HEK293T (cell line): ENCODE measurements at regions not wholly inside any gene's neighbourhood (a gene's known extent, or its start where the extent isn't known, plus 50 kb on each side); places are given as distances from the start of the nearest gene placed in this dataset.

Experiments
- CTCF ChIA-PET: fragments of 350-600 bp; formaldehyde crosslinking; extraction: SDS; loops from one replicate; lab custom pipeline; 2021; ENCODE audit warnings: antibody characterized with exemption, inconsistent platforms; lab: Yijun Ruan, JAX
- POLR2A ChIA-PET: fragments of 350-600 bp; formaldehyde crosslinking; extraction: SDS; loops from one replicate; lab custom pipeline; 2020; ENCODE audit warnings: antibody characterized with exemption, inconsistent platforms; lab: Yijun Ruan, JAX
- DNase-seq: peaks from one replicate; pipeline ENCODE4 v3.0.0; 2012; ENCODE audit warnings: mixed read lengths; ENCODE audit errors: extremely low spot score
- ARNT ChIP-seq: fragments of 450-650 bp; IDR thresholded peaks from 2 replicates; pipeline ENCODE4 v1.6.1; 2017; ENCODE audit warnings: mild to moderate bottlenecking
- BHLHE40 ChIP-seq: fragments of 450-650 bp; IDR thresholded peaks from 2 replicates; pipeline ENCODE4 v1.6.1; 2016; ENCODE audit warnings: mild to moderate bottlenecking, moderate library complexity, borderline replicate concordance
- CTBP1 ChIP-seq: fragments of 450-650 bp; IDR thresholded peaks from 2 replicates; pipeline ENCODE4 v1.6.1; 2016; ENCODE audit warnings: borderline replicate concordance
- ELF4 ChIP-seq: fragments of 450-650 bp; IDR thresholded peaks from 2 replicates; pipeline ENCODE4 v1.6.1; 2017; ENCODE audit warnings: antibody characterized with exemption
- FOXA1 ChIP-seq: fragments of 450-650 bp; IDR thresholded peaks from 2 replicates; pipeline ENCODE4 v1.6.1; 2016; ENCODE audit warnings: mild to moderate bottlenecking
- FOXK2 ChIP-seq: fragments of 450-650 bp; IDR thresholded peaks from 2 replicates; pipeline ENCODE4 v1.6.1; 2016; ENCODE audit warnings: mild to moderate bottlenecking
- FOXM1 ChIP-seq: fragments of 450-650 bp; IDR thresholded peaks from 2 replicates; pipeline ENCODE4 v1.6.1; 2017; ENCODE audit warnings: mild to moderate bottlenecking, borderline replicate concordance
- HDGF ChIP-seq: fragments of 450-650 bp; IDR thresholded peaks from 2 replicates; pipeline ENCODE4 v1.6.1; 2017; ENCODE audit warnings: antibody characterized with exemption, borderline replicate concordance
- L3MBTL2 ChIP-seq: fragments of 450-650 bp; conservative IDR thresholded peaks from 2 replicates; pipeline ENCODE4 v1.6.1; 2016; ENCODE audit warnings: mild to moderate bottlenecking
- LEF1 ChIP-seq: fragments of 450-650 bp; IDR thresholded peaks from 2 replicates; pipeline ENCODE4 v1.6.1; 2017; ENCODE audit warnings: mild to moderate bottlenecking, borderline replicate concordance
- NFRKB ChIP-seq: fragments of 450-650 bp; IDR thresholded peaks from 2 replicates; pipeline ENCODE4 v1.6.1; 2016; ENCODE audit warnings: mild to moderate bottlenecking, moderate library complexity
- SP1 ChIP-seq: fragments of 450-650 bp; IDR thresholded peaks from 2 replicates; pipeline ENCODE4 v1.6.1; 2017
- SUZ12 ChIP-seq: fragments of 450-650 bp; IDR thresholded peaks from 2 replicates; pipeline ENCODE4 v1.6.1; 2016; ENCODE audit warnings: mild to moderate bottlenecking
- TARDBP ChIP-seq: fragments of 450-650 bp; IDR thresholded peaks from 2 replicates; pipeline ENCODE4 v1.6.1; 2016
- ZNF384 ChIP-seq: fragments of 450-650 bp; IDR thresholded peaks from 2 replicates; pipeline ENCODE4 v1.6.1; 2016
- TF ChIP-seq, protein P1 (sequence below): fragments of 450-650 bp; IDR thresholded peaks from 2 replicates; pipeline ENCODE4 v1.6.1; 2016

DNA sequence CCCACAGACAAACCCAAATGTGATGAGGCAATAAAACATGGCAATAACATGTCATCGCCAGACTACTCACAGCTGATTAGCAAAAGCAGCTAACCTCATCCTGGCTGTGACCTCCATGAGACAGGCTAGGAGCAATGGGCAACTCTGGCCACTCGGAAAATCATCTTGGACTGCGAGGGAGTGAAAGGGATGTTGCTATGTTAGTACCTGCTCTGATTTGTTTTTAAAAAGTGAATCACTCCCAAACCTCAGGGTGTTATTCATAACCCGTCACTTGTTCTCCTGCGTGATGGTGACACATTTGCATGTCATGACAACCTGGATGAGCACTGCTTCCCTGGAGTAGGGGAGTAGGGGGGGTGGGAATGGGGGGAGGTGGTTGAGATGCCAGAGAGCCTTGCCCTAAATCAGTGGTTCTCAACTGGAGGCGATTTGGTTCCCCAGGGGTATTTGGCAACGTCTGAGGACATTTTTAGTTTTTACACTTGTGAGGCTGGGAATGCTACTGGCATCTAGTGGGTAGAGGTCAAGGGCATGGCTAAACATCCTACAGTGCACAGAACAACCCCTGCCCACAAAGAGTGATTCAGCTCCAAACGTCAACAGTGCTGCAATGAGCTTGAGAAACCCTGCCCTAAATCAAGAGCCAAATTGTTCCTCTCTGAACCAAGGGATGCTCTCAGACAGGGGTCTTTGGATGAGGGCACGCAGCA is 241.7 kb downstream of the SOX9 start:
- POLR2A ChIA-PET, result no interaction called here
- CTCF ChIA-PET, result no interaction called here
- DNase-seq, result no peak
- no peak for TF ChIP-seq SP1
- TF ChIP-seq L3MBTL2, result no peak
- TF ChIP-seq ELF4, result no peak

DNA sequence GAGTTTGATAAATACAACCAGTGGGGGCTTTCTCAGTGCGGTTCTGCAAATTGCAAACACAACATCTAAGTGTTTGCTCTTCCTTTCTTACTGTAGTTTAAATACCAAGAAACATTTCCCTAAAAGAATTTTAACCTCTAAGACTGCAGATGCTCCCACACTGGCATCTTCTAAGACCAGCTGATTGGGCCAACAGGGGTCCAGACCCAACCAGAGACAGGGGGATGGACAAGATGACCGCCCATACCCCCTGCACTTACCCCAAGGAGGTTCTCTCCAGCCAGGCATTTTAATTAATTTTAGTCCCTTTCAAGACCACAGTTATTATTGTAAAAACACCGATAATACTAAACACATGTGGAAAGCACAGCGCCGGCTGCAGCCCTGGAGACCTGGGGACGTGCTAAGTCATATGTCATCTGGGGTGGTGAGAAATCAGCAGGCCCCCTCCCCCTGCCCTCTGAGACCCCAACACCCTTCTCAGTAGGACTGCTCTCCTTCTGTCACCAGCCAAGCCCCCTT is 242.3 kb downstream of the SOX9 start:
- TF ChIP-seq L3MBTL2 (no peak), CTBP1 (no peak), FOXM1 (no peak), FOXA1 (no peak)
- TF ChIP-seq, protein P1, sequence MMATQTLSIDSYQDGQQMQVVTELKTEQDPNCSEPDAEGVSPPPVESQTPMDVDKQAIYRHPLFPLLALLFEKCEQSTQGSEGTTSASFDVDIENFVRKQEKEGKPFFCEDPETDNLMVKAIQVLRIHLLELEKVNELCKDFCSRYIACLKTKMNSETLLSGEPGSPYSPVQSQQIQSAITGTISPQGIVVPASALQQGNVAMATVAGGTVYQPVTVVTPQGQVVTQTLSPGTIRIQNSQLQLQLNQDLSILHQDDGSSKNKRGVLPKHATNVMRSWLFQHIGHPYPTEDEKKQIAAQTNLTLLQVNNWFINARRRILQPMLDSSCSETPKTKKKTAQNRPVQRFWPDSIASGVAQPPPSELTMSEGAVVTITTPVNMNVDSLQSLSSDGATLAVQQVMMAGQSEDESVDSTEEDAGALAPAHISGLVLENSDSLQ, result no peak
- DNase-seq, result no peak
- ChIA-PET CTCF (no interaction called here), POLR2A (no interaction called here)

DNA sequence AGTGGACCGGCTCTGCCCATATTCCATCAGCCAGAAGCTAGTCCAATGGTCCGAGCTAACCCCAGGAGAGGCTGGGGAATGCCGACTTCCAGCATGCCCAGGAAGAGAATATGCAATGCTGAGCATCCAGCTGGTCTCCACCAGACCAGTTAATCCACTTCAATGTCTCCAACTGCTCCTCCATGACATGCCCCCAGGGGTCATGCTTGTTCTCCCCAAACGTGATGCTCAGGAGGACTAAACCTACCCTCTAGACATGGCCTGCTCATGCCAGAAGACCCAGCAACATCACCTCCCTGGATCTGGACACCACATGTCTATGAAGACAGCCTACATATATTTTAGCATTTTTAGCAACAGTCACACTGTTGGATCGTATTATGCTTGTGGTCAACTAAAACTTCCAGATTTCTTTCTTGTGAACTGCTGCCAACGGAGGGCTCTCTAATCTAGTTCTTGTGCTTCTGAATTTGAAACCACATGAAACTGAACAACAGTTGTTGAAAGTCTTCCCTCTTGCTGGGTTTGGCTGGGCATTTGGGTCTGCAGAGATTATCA is 245.1 kb downstream of the SOX9 start:
- no peak for TF ChIP-seq NFRKB
- no peak for TF ChIP-seq TARDBP
- no peak for TF ChIP-seq SP1
- TF ChIP-seq, protein P1, result no peak
- TF ChIP-seq ZNF384, result no peak
- no peak for TF ChIP-seq L3MBTL2
- no peak for TF ChIP-seq FOXK2
- TF ChIP-seq HDGF, result no peak
- no peak for TF ChIP-seq FOXM1
- no peak for TF ChIP-seq LEF1
- TF ChIP-seq CTBP1, result no peak
- TF ChIP-seq SUZ12, result no peak
- no peak for TF ChIP-seq FOXA1
- no peak for TF ChIP-seq ELF4
- TF ChIP-seq ARNT, result no peak
- no peak for TF ChIP-seq BHLHE40
- CTCF ChIA-PET, result interaction anchor here (0.6 kb wide), 1 partner anchor 41 kb away, joined by 5 read pairs; no protein-coding TSS in a partner anchor
- DNase-seq, result no peak
- POLR2A ChIA-PET, result no interaction called here

DNA sequence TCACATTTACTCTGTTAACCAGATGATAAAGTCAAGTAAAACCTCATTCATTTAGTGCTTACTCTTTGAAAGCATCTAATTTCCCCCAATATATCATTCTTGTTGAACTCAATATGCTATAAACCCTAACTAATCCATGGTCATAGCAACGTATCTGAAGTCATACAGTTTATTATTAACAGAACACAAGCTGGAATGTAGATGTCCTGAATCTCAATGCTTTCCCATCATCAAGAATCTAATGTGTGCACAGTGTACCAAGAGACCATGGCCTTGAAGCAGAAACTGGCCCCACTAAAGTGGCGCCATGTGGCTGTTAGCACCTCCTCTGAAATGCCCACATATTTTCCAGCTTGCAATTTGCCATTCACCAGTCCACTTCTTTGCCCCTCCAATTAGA is 245.8 kb downstream of the SOX9 start:
- CTCF ChIA-PET, result interaction anchor here (0.6 kb wide), 1 partner anchor 40 kb away, joined by 5 read pairs; no protein-coding TSS in a partner anchor
- POLR2A ChIA-PET, result no interaction called here
- no peak for DNase-seq
- TF ChIP-seq, protein P1, result no peak
- TF ChIP-seq SP1 (no peak), FOXK2 (no peak), HDGF (no peak), ZNF384 (no peak), BHLHE40 (no peak), ELF4 (no peak), CTBP1 (no peak), LEF1 (no peak), FOXM1 (no peak), NFRKB (no peak), ARNT (no peak), L3MBTL2 (no peak), TARDBP (no peak), FOXA1 (no peak), SUZ12 (no peak)

DNA sequence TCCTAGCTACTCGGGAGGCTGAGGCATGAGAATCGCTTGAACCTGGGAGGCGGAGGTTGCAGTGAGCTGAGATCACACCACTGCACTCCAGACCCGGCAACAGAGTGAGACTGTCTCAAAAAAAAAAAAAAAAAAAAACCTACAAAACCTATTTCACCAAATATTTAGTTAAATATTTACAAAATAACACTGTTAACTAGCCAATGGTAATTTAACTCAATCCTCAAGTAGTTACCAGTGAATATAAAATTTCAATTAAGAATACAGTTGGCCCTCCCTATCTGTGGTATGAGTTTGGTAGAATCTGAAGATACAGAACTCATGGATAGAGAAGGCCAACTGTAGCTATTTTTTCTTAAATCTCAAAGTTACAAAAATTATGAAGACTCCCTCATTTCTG is 247.4 kb downstream of the SOX9 start:
- TF ChIP-seq SP1, result no peak
- no peak for TF ChIP-seq TARDBP
- TF ChIP-seq ELF4, result no peak
- no peak for TF ChIP-seq ZNF384
- TF ChIP-seq FOXK2, result no peak
- no peak for TF ChIP-seq FOXM1
- no peak for TF ChIP-seq BHLHE40
- no peak for TF ChIP-seq LEF1
- no peak for TF ChIP-seq L3MBTL2
- no peak for TF ChIP-seq SUZ12
- no peak for TF ChIP-seq NFRKB
- TF ChIP-seq, protein P1, result no peak
- DNase-seq, result no peak
- POLR2A ChIA-PET, result no interaction called here
- CTCF ChIA-PET, result interaction anchor here (0.6 kb wide), 1 partner anchor 153 kb away, joined by 3 read pairs; no protein-coding TSS in a partner anchor
